ENCODE measurements at regions not wholly inside any gene's neighbourhood (a gene's known extent, or its start where the extent isn't known, plus 50 kb on each side); places are given as distances from the start of the nearest gene placed in this dataset.

GRCh38 chr7:46212425-46213153 is 291.5 kb upstream of the IGFBP3 start:
- TF ChIP-seq CTCF (IDR thresholded peaks at IDR 0.05) (no peak), EZH2 (IDR thresholded peaks at IDR 0.05) (no peak)
